Calu3 (cell line): ENCODE measurements at regions not wholly inside any gene's neighbourhood (a gene's known extent, or its start where the extent isn't known, plus 50 kb on each side); places are given as distances from the start of the nearest gene placed in this dataset.

ENCODE experiments used
- BruUV-seq: library from RNA; stranded (reverse); fragments of 400-500 nt; replicated peaks from 2 replicates; lab custom pipeline; 2021; lab: Mats Ljungman, UMichigan
- CTCF ChIA-PET: fragments of 300-600 bp; sonication (Branson Sonifier 250); formaldehyde crosslinking; loops from one replicate; lab custom pipeline; 2022; ENCODE audit warnings: antibody characterized with exemption; lab: Charles Lee
- DNase-seq: peaks from one replicate; pipeline ENCODE4 v3.0.0; 2022
- H3K27ac Mint-ChIP-seq: one replicate; pipeline ENCODE4 v1.8.0; 2022; ENCODE audit warnings: mixed read lengths; ENCODE audit not compliant: unreplicated experiment
- H3K27me3 Mint-ChIP-seq: one replicate; pipeline ENCODE4 v1.8.0; 2022; ENCODE audit warnings: mixed read lengths; ENCODE audit not compliant: unreplicated experiment
- H3K36me3 Mint-ChIP-seq: one replicate; pipeline ENCODE4 v1.8.0; 2022; ENCODE audit warnings: mild to moderate bottlenecking, moderate library complexity, mixed read lengths; ENCODE audit not compliant: insufficient read depth, unreplicated experiment
- H3K4me1 Mint-ChIP-seq: one replicate; pipeline ENCODE4 v1.8.0; 2022; ENCODE audit warnings: mild to moderate bottlenecking, low read depth, mixed read lengths; ENCODE audit not compliant: unreplicated experiment
- H3K4me3 Mint-ChIP-seq: one replicate; pipeline ENCODE4 v1.8.0; 2022; ENCODE audit warnings: mild to moderate bottlenecking, low read depth, moderate library complexity, mixed read lengths; ENCODE audit not compliant: unreplicated experiment
- H3K9me3 Mint-ChIP-seq: one replicate; pipeline ENCODE4 v1.8.0; 2022; ENCODE audit warnings: low read depth, mixed read lengths; ENCODE audit not compliant: unreplicated experiment
- intact Hi-C: fragments of 100-400 bp; cut with micrococcal nuclease; formaldehyde crosslinking; loops from one replicate; pipeline ENCODE4 v1.10.0; 2022; ENCODE audit not compliant: unreplicated experiment
- TF ChIP-seq, protein P1 (sequence below): fragments of 200-600 bp; IDR thresholded peaks from one replicate; pipeline ENCODE4 v1.8.0; 2022; ENCODE audit warnings: antibody characterized with exemption; ENCODE audit not compliant: unreplicated experiment

DNA sequence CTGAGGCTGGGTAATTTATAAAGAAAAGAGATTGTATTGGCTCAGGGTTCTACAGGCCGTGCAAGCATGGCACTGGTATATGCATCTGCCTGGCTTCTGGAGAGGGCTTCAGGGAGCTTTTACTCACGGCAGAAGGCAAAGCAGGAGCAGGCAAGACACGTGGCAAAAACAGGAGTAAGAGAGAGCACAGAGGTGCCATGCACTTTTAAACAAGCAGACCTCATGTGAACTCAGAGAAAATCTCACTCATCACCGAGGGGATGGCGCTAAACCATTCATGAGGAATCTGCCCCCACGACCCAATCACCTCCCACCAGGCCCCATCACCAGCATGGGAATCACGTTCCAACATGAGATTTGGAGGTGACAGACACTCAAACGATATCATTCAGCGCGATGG lies 400.7 kb upstream of the RUNX1 start:
- Mint-ChIP-seq H3K27ac (no peak overlapping the region), H3K36me3 (no peaks in the 10 kb centered on the region), H3K4me1 (no peaks in the 10 kb centered on the region), H3K9me3 (peaks cover 9% of the 10 kb centered on the region), H3K4me3 (no peak overlapping the region), H3K27me3 (no peaks in the 10 kb centered on the region)
- no peak for DNase-seq
- CTCF ChIA-PET = no interaction called here
- no TSS peak for BruUV-seq
- intact Hi-C loops = no loop called here
- TF ChIP-seq, protein P1, sequence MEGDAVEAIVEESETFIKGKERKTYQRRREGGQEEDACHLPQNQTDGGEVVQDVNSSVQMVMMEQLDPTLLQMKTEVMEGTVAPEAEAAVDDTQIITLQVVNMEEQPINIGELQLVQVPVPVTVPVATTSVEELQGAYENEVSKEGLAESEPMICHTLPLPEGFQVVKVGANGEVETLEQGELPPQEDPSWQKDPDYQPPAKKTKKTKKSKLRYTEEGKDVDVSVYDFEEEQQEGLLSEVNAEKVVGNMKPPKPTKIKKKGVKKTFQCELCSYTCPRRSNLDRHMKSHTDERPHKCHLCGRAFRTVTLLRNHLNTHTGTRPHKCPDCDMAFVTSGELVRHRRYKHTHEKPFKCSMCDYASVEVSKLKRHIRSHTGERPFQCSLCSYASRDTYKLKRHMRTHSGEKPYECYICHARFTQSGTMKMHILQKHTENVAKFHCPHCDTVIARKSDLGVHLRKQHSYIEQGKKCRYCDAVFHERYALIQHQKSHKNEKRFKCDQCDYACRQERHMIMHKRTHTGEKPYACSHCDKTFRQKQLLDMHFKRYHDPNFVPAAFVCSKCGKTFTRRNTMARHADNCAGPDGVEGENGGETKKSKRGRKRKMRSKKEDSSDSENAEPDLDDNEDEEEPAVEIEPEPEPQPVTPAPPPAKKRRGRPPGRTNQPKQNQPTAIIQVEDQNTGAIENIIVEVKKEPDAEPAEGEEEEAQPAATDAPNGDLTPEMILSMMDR = no peak

DNA sequence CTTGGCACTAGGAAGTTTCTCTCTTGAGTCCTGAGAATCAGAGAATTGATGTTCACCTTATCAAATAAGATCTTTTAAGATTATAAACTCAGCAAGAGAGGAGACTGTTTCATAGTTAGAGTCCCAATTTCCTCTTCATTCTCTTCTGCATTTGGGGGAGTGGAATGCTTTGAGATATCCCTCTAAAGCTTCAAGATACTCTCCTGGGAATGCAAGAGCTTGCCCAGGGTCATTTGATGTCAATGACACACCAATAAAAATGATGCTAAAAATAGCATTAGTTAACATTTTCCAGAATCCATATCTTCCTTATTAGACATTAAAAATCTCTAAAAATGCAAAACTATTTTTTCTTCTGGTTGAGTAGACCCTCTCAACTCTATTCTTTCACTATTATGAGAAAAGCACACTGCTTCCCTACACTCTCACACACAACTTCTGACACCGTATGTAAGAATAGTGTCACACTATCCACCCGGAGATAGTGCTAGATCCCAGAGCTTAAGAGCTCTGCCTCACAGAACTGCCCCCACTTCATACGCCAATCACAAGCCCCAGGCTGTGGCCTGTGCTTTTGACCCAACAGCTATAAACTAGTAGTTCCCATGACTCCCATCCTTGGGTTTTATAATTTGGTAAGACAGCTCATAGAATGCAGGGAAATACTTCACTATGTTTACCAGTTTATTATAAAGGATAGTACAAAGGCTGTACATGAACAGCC lies 399.9 kb upstream of the RUNX1 start:
- no peaks in the 10 kb centered on the region for H3K36me3 Mint-ChIP-seq
- CTCF ChIA-PET = no interaction called here
- DNase-seq = no peak
- no peak overlapping the region for H3K27ac Mint-ChIP-seq
- intact Hi-C loops = no loop called here
- no peak overlapping the region for H3K4me3 Mint-ChIP-seq
- H3K4me1 Mint-ChIP-seq = no peaks in the 10 kb centered on the region
- H3K9me3 Mint-ChIP-seq = peaks cover 9% of the 10 kb centered on the region
- TF ChIP-seq, protein P1 = no peak
- H3K27me3 Mint-ChIP-seq = no peaks in the 10 kb centered on the region
- no TSS peak for BruUV-seq

DNA sequence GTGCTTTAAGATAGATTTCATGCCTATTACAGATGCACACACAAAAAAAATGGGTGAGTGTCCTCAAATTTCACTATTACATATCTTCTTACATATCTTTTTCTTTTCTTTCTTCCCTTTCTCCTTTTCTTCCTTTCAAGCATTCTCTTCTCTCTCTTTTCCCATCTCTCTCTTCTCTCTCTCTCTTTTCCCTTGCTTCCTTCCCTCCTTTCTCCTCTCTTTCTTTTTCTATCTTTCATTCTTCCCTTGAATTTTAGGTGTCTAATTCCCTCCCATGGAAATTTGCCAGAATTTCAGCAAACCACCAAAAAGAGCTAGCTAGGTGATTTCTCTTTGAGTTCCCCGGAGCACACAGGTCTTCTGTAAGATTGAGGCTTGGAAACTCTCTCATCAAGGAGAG lies 395.3 kb upstream of the RUNX1 start:
- no peak for DNase-seq
- TF ChIP-seq, protein P1 = no peak
- Mint-ChIP-seq H3K9me3 (no peaks in the 10 kb centered on the region), H3K27ac (no peak overlapping the region), H3K4me3 (no peak overlapping the region), H3K36me3 (no peaks in the 10 kb centered on the region), H3K4me1 (no peaks in the 10 kb centered on the region), H3K27me3 (no peaks in the 10 kb centered on the region)
- intact Hi-C loops = no loop called here
- CTCF ChIA-PET = no interaction called here
- no TSS peak for BruUV-seq

DNA sequence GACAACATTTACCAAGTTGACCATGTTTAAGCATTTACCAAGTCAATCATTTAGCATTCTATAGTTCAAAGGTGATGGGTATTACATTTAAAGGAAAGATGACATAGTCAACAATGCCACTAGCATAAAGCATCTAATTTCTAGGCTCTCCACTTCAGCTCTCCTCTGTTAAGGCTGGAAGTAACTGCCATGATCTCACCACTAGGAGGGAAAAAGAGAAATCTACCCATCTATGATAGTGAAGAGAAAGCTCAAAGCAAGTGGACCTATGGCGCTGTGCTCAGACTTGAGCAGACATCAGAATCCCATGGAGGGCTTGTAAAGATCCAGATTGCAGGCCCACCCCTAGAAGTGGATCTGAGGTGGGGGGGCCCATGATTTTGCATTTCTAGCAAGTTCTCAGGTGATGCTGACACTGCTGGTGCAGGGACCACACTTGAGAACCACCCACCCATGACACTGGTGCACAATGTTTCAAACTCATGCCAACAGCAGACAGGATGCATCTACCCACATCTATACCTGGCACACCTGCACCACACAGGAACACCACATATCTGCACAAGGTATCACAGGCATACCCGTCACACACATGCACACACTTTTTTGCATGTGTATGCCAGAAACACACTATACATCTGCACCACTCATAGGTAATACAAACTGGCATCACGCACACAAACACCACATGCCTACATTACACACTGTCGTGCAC lies 392.9 kb upstream of the RUNX1 start:
- no peaks in the 10 kb centered on the region for H3K9me3 Mint-ChIP-seq
- BruUV-seq = no TSS peak
- TF ChIP-seq, protein P1 = no peak
- no peak overlapping the region for H3K4me3 Mint-ChIP-seq
- no peaks in the 10 kb centered on the region for H3K27me3 Mint-ChIP-seq
- intact Hi-C loops = no loop called here
- no peak for DNase-seq
- no peak overlapping the region for H3K27ac Mint-ChIP-seq
- CTCF ChIA-PET = no interaction called here
- peaks cover 16% of the 10 kb centered on the region for H3K4me1 Mint-ChIP-seq
- no peaks in the 10 kb centered on the region for H3K36me3 Mint-ChIP-seq
